ENCODE measurements at regions not wholly inside any gene's neighbourhood (a gene's known extent, or its start where the extent isn't known, plus 50 kb on each side); places are given as distances from the start of the nearest gene placed in this dataset.
"Not testable (repeated sequence)": the region's sequence is repeated elsewhere in the genome, so short reads cannot be mapped to it uniquely, and the experiment has no call there.

DNA sequence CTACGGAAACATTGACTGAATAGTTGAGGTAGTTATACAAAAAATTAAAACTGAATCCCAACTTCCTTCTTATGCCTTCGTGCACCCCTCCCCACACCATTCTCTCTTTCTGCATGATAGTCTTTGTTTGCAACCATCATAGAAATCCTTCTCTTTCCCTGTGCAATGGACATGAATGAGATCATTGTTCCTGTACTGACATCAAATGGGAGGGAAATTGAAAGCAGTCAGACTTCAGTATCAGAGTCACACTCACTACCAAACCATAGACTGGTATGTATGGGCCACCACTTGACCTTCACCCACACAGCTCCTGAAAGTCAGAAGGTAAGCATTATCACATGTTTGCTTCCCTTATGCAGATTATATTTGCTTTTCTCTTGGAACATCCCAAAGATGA is 782.8 kb downstream of the BCL11A start:
- DNase-seq (ENCODE audit: extremely low read depth, low read depth): no peak

DNA sequence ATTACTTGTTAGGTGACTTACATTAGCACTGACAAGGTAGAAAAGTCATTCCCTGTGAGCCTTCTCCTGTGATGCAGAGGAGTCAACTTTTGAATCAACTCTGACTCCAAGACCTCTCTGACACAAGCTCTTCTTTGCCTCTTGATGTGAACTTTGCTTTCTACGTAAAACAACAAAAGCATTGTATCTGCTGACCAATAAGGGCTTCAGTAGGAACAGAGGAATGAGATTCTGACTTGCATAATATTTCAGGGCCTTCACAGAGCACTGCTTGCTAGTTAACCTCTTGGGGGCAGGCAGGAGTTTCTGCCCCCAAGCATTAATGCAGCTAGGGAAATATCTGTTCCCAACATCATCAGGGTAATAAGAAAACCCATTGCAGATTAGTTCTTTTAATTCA is 791.5 kb downstream of the BCL11A start:
- no peak for DNase-seq (ENCODE audit: extremely low read depth, low read depth)

DNA sequence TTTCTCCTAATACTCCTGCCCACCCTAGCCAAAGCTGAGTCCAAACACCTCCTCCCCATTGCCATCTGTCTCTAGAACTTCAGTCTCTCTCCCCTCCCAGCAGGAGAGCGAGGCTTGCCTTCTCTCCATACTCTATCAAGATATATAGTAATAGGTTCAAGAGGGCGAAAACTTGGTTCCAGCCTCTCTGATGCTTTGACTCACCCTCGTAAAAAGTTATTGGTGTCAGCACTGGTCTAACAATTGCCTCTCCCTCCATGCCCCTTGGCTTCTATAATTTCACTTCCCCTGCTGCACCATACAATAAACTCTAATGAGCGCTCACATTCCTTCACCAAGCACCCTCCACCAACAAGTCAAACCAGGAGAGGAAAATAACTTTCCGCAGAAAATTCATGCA is 797.3 kb downstream of the BCL11A start:
- DNase-seq (ENCODE audit: extremely low read depth, low read depth): no peak

DNA sequence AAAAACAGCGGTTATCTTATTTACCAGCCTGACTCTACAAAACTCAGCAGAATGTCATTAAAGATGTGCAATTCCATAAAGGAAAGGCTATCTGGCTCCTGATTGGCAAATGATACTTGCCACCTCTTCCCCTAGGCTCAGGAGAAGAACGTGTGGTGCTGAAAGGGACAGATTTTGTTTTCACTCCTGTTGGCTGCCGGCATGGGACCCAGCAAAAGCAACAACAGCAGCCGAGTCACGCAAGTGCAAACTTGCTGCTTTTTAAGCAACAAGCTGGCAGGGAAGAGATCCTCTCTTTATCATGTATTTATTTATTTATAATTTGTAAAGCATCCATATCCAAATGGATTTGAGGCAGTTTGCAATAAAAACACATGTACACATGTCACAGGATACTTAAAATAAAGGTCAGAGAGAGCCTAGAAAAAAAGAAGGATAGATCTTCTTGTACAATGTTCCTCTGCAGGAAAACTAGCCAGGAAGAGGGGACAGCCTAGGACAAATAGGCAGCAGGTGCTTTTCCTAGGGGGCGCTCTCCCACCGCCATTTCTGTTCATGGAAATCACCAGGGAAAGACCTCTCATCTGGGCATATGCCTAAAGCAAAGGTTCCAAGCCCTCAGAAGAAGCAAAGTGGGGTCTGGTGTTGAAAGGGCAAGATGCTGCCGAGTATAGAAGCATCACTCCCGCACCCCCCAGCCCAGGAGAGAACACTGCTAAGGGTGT is 799.3 kb downstream of the BCL11A start:
- DNase-seq (ENCODE audit: extremely low read depth, low read depth): no peak

DNA sequence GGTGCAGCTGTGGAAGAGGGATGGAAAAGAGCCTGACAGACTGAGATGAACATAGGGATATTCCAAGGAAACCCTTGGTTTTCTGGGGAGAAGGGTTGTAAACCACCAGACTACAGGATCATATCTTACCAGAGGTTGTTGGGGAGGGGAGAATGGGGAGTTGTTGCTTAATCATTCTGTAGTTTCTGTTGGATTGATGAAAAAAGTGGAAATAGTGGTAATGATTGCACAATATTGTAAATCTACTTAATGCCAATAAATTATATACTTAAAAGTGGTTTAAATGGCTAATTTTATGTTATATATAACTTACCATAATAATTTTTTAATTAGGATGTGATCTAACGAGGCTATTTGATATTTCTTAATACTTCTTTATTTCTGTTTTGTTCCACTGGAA is 800.9 kb downstream of the BCL11A start:
- DNase-seq (ENCODE audit: extremely low read depth, low read depth): no peak

DNA sequence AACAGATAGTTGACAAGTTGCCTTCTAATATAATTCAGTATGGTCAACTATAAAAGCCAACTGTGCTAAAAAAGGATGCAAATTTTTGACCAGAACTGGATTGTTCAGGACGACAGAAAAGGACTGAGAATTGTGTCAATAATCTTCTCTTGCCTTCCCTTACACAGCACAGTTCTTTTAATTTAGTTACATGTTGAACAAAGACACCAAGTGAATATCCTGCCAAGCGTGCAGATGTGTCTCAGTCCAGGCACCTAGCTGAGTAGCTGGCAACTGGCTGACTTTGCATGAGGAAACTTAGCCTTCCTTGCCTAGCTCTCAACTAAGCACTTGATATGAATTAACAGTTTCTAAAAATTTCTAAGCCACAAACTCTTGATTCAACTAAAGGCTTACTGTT is 801.4 kb downstream of the BCL11A start:
- DNase-seq (ENCODE audit: extremely low read depth, low read depth): no peak

DNA sequence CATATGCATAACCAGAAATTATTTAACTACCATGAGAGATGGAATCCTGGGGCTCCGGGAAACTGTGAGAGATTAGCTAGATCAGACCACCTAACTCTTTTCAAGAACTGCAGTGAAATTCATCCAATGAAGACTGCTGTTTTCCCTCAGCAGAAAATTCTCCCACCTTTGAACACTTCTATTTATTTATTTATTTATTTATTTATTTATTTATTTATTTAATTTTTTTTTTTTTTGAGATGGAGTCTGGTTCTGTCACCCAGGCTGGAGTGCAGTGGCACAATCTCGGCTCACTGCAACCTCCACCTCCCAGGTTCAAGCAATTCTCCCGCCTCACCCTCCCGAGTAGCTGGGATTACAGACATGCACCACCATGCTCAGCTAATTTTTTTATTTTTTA is 802.2 kb downstream of the BCL11A start:
- DNase-seq (ENCODE audit: extremely low read depth, low read depth): not testable (repeated sequence)

DNA sequence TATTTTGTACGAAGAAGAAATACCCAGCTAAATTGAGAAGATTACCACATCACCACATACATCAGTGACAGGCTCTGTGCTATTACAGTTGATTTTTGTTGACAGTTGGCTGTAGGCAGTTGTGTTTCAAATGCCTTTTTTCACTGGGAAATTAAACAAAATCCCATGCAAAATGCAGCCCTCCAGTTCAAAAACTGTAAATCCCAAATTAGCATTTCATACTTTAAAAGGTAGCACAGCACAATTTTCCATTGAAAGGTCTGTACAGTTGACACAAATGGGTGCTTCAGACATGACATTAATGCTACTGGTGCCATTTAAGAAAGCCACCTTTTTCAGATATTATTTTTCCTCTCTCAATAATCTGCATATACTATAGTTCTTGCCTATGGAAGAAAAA is 807.2 kb downstream of the BCL11A start:
- no peak for DNase-seq (ENCODE audit: extremely low read depth, low read depth)

DNA sequence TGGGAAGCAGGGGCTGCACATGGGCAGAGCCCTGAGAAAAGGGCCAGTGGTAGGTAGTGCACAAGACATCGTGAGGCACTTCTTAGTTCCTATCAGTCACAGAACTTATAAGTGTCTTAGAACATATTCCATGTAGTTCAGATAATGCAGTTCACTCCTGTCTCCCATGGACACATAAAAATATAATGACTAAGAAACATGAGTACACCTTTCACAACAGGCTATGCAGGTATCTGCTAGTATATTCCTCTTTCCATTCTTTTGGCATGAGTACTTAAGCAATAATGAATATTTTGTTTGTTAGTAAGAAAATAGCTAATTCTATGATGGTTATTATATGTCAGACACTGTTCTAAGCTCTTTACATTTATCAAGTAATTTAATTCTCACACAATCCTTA is 808.4 kb downstream of the BCL11A start:
- no peak for DNase-seq (ENCODE audit: extremely low read depth, low read depth)

DNA sequence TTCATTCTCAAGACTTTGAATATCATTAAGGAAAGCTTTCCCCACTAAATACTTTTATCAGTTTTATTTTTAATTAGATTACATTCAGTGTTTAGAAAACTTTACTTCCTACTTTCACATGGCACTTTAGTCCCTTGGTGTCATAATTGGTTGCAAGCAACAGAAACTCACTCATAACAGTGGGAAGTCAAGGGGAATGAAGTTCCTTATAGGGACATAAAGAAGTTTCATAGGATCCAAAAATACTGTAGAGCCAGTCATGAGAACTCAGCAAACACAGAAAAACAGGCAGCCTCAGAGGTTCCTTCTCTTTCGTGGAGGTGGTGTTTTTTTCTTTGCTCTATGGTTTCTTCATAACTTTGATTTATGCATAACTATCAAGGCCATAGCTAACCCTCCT is 809.0 kb downstream of the BCL11A start:
- no peak for DNase-seq (ENCODE audit: extremely low read depth, low read depth)

DNA sequence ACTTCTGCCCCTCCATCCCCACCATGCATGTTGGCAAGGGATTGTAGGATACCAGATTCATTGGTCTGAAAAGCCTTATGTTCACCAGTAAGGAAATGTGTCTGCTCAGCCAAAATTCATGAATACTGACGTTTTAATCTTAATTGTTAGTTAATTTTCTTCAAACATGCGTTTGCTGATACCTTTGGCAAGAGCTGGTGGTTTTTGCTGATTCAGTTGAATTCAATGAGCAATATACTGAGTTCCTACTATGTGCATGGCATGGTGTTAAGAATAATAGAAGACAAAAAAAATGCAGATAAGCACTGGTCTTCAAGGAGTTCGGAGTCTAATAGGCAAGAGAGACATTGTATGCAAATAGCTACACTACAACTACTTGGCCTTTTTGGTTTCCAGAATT is 811.6 kb downstream of the BCL11A start:
- no peak for DNase-seq (ENCODE audit: extremely low read depth, low read depth)

DNA sequence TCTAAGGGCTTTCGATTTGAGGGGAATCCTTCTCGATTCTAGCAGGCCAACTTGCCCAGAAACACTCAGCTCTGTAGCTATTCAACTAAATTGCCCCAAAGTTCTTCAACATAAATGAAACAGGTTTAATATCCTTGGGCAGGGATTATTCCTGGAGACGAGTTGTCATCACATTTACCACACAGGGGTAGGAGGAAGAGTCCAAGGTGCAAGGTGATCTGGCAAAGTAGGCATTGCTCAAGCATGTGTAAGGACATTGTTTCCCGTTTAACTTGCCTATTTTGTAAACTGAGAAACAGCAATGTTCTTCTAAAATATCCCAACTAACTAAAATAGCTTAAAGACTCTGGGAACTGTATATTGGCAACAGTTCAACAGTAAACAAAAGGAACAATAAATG is 814.3 kb downstream of the BCL11A start:
- no peak for DNase-seq (ENCODE audit: extremely low read depth, low read depth)

DNA sequence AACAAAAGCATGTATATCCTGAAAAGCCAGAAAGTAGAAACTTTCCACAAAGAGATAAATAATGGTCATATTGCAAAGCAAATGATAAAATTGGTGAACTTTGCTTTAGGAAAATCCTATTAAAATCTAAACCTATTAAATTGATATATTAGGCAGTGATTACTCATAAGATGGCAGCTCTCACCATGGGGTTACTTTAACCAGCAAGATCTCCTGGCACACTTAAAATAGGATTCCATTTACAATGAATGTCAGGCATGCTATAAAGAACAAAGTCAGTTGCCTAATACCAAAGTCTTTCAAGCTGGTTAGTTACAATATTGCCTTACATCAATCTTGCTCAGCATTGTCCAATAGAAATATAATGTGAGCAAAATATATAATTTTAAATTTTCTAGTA is 816.2 kb downstream of the BCL11A start:
- DNase-seq (ENCODE audit: extremely low read depth, low read depth): no peak

DNA sequence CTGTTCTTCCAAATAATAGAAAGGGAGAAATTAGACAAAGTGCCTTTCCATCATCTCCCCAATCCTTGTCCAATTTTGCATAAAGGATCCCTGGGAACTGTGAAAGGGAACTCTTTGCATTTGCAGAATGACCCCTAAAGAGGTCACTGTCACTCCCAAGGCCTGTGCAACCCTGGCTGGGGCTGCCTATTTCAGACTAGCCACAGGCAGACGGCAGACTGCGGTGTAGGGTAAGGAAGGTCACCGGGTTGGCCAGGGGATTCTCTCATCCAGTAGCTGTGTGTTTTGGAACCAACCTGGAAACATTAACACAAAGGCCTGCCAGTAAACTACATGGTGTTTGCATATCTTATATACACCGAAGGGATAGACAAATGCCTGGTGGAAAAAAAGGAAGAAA is 818.7 kb downstream of the BCL11A start:
- no peak for DNase-seq (ENCODE audit: extremely low read depth, low read depth)

DNA sequence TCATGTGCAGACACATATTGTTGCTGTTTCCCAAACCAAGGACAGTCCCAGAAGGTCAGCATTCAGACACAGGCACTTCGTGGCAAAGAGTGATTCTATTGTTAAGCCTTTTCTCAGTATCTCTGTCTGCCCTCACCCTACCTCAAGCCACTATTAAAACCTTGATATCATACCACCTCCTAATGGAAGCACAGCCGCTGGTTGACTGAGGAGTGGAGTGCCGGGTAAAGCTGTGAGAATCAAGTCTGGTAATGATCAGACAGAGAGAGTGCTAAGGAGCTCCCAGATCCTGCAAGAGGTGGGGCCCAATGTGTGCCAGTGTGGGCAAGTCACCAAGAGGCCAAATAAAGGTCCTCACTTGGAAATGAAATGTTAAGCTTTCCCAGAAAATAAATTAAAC is 819.5 kb downstream of the BCL11A start:
- DNase-seq (ENCODE audit: extremely low read depth, low read depth): no peak

DNA sequence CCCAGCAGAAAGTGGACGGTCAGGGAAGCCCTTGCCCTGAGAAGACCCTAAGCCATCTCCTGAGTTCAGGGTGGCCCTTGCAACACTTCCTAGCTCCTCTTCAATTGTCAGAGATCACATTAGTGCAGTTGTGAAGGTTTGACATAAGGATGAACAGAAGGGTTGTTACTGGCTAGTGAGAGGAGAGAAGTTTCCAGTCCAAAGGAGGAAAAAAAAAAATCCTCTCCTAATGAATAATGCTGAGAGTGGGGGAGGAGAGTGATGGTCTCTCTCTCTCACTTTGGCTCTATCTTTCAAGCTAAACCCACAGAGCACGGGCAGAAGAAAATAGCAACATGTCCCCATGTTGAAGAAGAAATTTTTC is 819.9 kb downstream of the BCL11A start:
- no peak for DNase-seq (ENCODE audit: extremely low read depth, low read depth)

DNA sequence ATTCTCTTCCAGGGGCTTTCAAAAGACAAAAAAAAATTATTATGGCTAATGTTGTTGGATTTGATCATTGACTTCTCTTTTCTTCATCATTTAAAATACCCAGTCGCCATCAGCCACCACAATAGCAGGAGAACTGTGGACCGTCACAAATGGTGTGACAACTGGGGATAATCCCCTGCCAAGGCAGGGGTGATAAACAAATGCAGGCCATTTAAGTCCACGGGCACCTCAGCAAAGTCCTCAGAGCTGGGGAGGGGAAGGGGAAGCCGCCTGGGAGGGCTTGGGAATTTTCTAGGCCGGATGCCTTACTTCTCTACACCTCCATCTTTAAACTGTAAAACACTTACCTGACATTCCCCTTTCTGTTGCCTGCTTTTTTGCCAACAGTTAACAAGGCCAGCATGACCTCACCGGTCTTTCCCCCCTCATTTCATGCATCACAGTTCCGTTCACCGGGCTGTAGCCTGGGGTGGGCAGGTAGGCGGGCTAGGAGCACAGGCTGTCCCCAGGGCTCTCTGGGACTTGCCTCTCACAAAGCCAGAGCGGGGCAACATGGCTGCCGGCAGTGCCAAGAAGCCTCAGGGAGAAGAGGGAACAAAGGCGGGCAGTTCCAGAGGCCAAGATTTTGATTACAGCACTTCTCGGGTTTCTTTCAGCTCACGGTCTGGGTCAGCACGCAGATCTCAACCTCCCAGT is 820.4 kb downstream of the BCL11A start:
- no peak for DNase-seq (ENCODE audit: extremely low read depth, low read depth)

DNA sequence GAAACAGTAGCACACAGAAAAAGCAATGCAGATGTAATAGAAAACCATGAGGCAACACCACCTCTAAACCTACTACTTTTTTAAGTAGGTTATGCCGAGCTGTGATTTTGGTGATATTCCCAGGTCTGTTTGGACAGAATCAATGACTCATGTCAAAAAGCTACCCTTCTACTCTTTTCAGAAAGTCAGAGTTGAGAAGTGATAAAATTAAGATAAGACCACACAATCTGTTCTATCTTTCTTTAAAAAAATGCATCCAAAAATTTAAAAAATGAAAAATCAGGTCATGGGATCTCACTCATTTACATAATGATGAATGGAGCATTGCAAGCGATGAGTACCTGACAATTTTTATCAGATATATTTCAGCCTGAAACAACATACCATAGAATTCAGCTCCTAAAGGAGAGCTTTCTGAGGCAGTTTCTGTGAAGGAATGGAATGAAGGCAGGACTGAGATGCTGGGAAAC is 826.3 kb downstream of the BCL11A start:
- no peak for DNase-seq (ENCODE audit: extremely low read depth, low read depth)

DNA sequence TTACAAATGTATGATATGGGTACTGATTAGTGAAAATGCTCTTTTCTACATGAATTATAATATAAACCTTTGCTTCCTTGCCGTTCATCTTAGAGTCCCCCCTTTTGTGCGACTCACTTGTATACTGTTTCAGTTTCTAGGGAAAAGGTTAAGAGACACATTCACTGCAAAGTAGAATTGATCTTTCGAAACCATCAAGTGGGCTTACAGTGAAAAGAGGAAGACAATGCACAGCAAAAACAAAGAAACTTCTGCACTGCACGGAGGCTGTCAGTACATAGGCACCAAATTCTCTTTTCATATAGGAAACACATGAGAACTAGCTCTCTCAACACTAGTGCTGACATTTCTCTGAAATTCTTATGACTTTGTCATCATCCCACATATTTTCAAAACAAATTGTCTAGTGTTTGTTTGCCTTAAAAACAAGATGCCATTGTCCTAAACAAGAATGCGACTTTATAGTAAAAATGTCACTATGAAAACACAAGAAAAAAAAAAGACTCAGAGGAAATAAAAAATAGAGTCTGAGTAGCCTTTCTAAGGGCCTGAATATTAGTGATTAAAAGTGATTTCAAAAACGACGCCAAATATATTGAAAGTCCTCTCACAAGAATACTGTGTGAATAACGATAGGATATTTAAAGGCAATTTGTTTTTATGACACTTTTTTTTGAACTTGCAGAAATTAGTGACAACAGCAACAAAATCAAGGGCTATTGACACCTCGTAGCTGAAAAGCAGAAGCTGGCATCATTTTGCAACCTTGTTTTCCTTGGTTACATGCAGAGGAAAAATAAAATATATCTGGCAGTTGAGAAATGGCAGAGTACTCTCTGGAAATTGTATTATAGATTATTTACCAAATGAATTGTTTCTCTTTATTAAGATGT is 827.0 kb downstream of the BCL11A start:
- DNase-seq (ENCODE audit: extremely low read depth, low read depth): no peak

DNA sequence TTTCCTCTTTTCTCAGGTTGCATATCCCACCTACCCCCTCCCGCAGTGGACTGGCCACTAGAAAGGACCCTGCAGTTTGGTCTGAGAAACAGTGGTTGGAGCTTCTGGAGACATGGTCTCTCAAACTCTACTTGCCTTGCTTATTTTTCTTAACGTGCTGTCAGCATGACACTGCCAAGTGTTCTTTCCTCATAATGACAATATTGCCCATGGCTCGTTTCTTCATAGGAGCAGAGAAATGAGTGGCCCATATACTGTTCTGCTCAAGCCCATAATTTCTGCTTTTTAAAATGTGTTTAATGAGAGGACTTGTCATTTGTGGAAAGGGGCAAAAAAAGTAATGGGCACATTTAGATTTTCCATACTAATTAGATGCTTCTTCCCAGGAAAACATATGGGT is 828.7 kb downstream of the BCL11A start:
- no peak for DNase-seq (ENCODE audit: extremely low read depth, low read depth)

DNA sequence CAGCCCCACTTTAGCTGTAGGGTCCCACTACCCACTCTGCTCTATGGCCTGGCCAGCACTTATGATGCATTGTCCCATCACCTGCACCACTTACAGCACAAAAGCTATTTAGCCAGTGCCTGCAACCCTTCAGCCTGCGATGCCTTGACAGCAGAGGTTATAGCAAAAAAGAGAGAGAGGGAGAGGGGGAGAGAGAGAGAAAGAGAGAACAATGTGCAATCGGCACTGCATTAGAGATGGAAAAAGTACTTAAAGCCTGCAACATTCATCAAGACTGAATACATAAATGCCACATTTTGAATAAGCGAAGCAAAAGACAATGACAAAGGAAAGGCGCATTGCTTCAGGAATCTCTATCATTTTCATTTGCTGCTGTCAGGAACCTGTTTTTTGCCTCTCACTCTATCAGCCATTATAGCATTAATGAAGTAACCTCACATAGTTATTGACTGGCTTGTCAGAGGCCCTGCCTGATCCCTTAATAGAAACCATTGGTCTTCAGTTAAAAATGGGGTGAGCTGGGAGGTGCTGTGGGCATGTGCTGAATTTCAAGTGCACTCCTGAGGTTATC is 833.1 kb downstream of the BCL11A start:
- DNase-seq (ENCODE audit: extremely low read depth, low read depth): no peak

All from NCI-H460 (cell line).